ENCODE measurements at regions not wholly inside any gene's neighbourhood (a gene's known extent, or its start where the extent isn't known, plus 50 kb on each side); places are given as distances from the start of the nearest gene placed in this dataset.
"Not testable (repeated sequence)": the region's sequence is repeated elsewhere in the genome, so short reads cannot be mapped to it uniquely, and the experiment has no call there.

GRCh38 chr7:112959276-112959675 is 127.4 kb downstream of the GPR85 start:
- Histone ChIP-seq H3K36me3 (ENCODE audit: control insufficient read depth, insufficient read depth, low read length) (no peaks in the 10 kb centered on the region), H3K27me3 (ENCODE audit: control insufficient read depth, insufficient read depth, low read length, poor library complexity, severe bottlenecking) (no peaks in the 10 kb centered on the region), H3K27ac (ENCODE audit: insufficient read depth, low read depth, low read length, poor library complexity, severe bottlenecking) (no peak overlapping the region), H3K4me1 (ENCODE audit: control insufficient read depth, insufficient read depth, low read length) (no peaks in the 10 kb centered on the region), H3K9me3 (ENCODE audit: control insufficient read depth, low read length) (no peaks in the 10 kb centered on the region), H3K4me3 (ENCODE audit: insufficient read depth, low read depth, low read length) (no peak overlapping the region)

GRCh38 chr7:112958775-112959174 is 127.9 kb downstream of the GPR85 start:
- H3K27me3 ChIP-seq (ENCODE audit: control insufficient read depth, insufficient read depth, low read length, poor library complexity, severe bottlenecking): no peaks in the 10 kb centered on the region
- no peaks in the 10 kb centered on the region for H3K36me3 ChIP-seq (ENCODE audit: control insufficient read depth, insufficient read depth, low read length)
- H3K4me1 ChIP-seq (ENCODE audit: control insufficient read depth, insufficient read depth, low read length): no peaks in the 10 kb centered on the region
- H3K27ac ChIP-seq (ENCODE audit: insufficient read depth, low read depth, low read length, poor library complexity, severe bottlenecking): no peak overlapping the region
- no peak overlapping the region for H3K4me3 ChIP-seq (ENCODE audit: insufficient read depth, low read depth, low read length)
- no peaks in the 10 kb centered on the region for H3K9me3 ChIP-seq (ENCODE audit: control insufficient read depth, low read length)

GRCh38 chr7:112957901-112958300 is 128.7 kb downstream of the GPR85 start:
- no peak overlapping the region for H3K4me3 ChIP-seq (ENCODE audit: insufficient read depth, low read depth, low read length)

DNA sequence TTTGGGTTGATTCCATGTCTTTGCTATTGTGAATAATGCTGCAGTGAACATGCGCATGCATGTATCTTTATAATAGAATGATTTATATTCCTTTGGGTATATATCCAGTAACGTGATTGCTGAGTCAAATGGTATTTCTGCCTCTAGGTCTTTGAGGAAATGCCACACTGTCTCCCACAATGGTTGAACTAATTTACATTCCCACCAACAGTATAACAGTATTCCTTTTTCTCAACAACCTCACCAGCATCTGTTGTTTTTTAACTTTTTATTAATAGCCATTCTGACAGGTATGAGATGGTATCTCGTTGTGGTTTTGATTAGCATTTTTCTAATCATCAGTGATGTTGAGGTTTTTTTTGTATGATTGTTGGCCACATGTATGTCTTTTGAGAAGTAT is 133.6 kb downstream of the GPR85 start:
- not testable (repeated sequence) for H3K4me1 ChIP-seq (ENCODE audit: control insufficient read depth, insufficient read depth, low read length); H3K9me3 ChIP-seq (ENCODE audit: control insufficient read depth, low read length); H3K4me3 ChIP-seq (ENCODE audit: insufficient read depth, low read depth, low read length); H3K27me3 ChIP-seq (ENCODE audit: control insufficient read depth, insufficient read depth, low read length, poor library complexity, severe bottlenecking); H3K36me3 ChIP-seq (ENCODE audit: control insufficient read depth, insufficient read depth, low read length); H3K27ac ChIP-seq (ENCODE audit: insufficient read depth, low read depth, low read length, poor library complexity, severe bottlenecking)
- WGBS, 2 experiments: 85 to 91% methylated on average over 3 of the region's 3 CpGs

More at GRCh38 chr7:112957901-112958300, 128.7 kb downstream of the GPR85 start:
- Histone ChIP-seq H3K4me1 (ENCODE audit: control insufficient read depth, insufficient read depth, low read length) (no peaks in the 10 kb centered on the region), H3K36me3 (ENCODE audit: control insufficient read depth, insufficient read depth, low read length) (no peaks in the 10 kb centered on the region), H3K27ac (ENCODE audit: insufficient read depth, low read depth, low read length, poor library complexity, severe bottlenecking) (no peak overlapping the region), H3K9me3 (ENCODE audit: control insufficient read depth, low read length) (no peaks in the 10 kb centered on the region), H3K27me3 (ENCODE audit: control insufficient read depth, insufficient read depth, low read length, poor library complexity, severe bottlenecking) (no peaks in the 10 kb centered on the region)

GRCh38 chr7:112951070-112951469 is 135.6 kb downstream of the GPR85 start:
- no peaks in the 10 kb centered on the region for H3K4me1 ChIP-seq (ENCODE audit: control insufficient read depth, insufficient read depth, low read length)
- H3K27ac ChIP-seq (ENCODE audit: insufficient read depth, low read depth, low read length, poor library complexity, severe bottlenecking): no peak overlapping the region
- no peak overlapping the region for H3K4me3 ChIP-seq (ENCODE audit: insufficient read depth, low read depth, low read length)
- no peaks in the 10 kb centered on the region for H3K27me3 ChIP-seq (ENCODE audit: control insufficient read depth, insufficient read depth, low read length, poor library complexity, severe bottlenecking)
- H3K36me3 ChIP-seq (ENCODE audit: control insufficient read depth, insufficient read depth, low read length): no peaks in the 10 kb centered on the region
- H3K9me3 ChIP-seq (ENCODE audit: control insufficient read depth, low read length): no peaks in the 10 kb centered on the region
- 89 to 93% methylated on average over 3 to 4 of the region's 4 CpGs for WGBS, 2 experiments

GRCh38 chr7:112949682-112950081 is 136.9 kb downstream of the GPR85 start:
- H3K27ac ChIP-seq (ENCODE audit: insufficient read depth, low read depth, low read length, poor library complexity, severe bottlenecking); H3K27me3 ChIP-seq (ENCODE audit: control insufficient read depth, insufficient read depth, low read length, poor library complexity, severe bottlenecking); H3K4me1 ChIP-seq (ENCODE audit: control insufficient read depth, insufficient read depth, low read length); H3K36me3 ChIP-seq (ENCODE audit: control insufficient read depth, insufficient read depth, low read length); H3K9me3 ChIP-seq (ENCODE audit: control insufficient read depth, low read length); H3K4me3 ChIP-seq (ENCODE audit: insufficient read depth, low read depth, low read length): not testable (repeated sequence)
- WGBS, 2 experiments: 65 to 72% methylated on average over 4 of the region's 4 CpGs

DNA sequence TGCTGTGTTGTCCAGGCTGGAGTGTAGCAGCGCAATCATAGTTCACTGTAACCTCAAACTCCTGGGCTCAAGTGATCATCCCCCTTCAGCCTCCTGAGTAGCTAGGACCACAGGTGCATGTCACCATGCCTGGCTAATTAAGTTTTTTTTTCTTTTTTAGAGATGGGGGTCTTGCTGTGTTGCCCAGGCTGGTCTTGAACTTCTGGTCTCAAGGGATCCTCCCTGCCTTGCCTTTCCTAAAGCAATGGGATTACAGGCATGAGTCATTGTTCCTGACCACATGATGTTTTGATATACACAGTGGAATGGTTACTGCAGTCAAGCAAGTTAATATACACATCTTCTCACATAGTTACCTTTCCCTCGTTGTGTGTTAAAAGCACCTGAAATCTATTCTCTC is 140.3 kb downstream of the GPR85 start:
- Histone ChIP-seq H3K4me1 (ENCODE audit: control insufficient read depth, insufficient read depth, low read length) (no peaks in the 10 kb centered on the region), H3K27ac (ENCODE audit: insufficient read depth, low read depth, low read length, poor library complexity, severe bottlenecking) (no peak overlapping the region), H3K36me3 (ENCODE audit: control insufficient read depth, insufficient read depth, low read length) (no peaks in the 10 kb centered on the region), H3K9me3 (ENCODE audit: control insufficient read depth, low read length) (no peaks in the 10 kb centered on the region), H3K27me3 (ENCODE audit: control insufficient read depth, insufficient read depth, low read length, poor library complexity, severe bottlenecking) (no peaks in the 10 kb centered on the region), H3K4me3 (ENCODE audit: insufficient read depth, low read depth, low read length) (no peak overlapping the region)
- 83 to 90% methylated on average over 2 of the region's 2 CpGs for WGBS, 2 experiments

- WGBS, 2 experiments: 89 to 94% methylated on average over 2 to 3 of the region's 3 CpGs
- H3K4me1 ChIP-seq (ENCODE audit: control insufficient read depth, insufficient read depth, low read length): peaks cover 5% of the 10 kb centered on the region
Observed at GRCh38 chr7:112945046-112945445, 141.6 kb downstream of the GPR85 start.

GRCh38 chr7:112942981-112943380 is 143.6 kb downstream of the GPR85 start:
- no peak overlapping the region for H3K4me3 ChIP-seq (ENCODE audit: insufficient read depth, low read depth, low read length)
- H3K9me3 ChIP-seq (ENCODE audit: control insufficient read depth, low read length): no peaks in the 10 kb centered on the region
- peaks cover 5% of the 10 kb centered on the region for H3K4me1 ChIP-seq (ENCODE audit: control insufficient read depth, insufficient read depth, low read length)
- H3K27ac ChIP-seq (ENCODE audit: insufficient read depth, low read depth, low read length, poor library complexity, severe bottlenecking): no peak overlapping the region
- WGBS, 2 experiments: 93 to 95% methylated on average over 1 of the region's 1 CpG
- H3K36me3 ChIP-seq (ENCODE audit: control insufficient read depth, insufficient read depth, low read length): no peaks in the 10 kb centered on the region
- H3K27me3 ChIP-seq (ENCODE audit: control insufficient read depth, insufficient read depth, low read length, poor library complexity, severe bottlenecking): no peaks in the 10 kb centered on the region

More at GRCh38 chr7:112945046-112945445, 141.6 kb downstream of the GPR85 start:
- Histone ChIP-seq H3K4me3 (ENCODE audit: insufficient read depth, low read depth, low read length) (no peak overlapping the region), H3K27me3 (ENCODE audit: control insufficient read depth, insufficient read depth, low read length, poor library complexity, severe bottlenecking) (no peaks in the 10 kb centered on the region), H3K9me3 (ENCODE audit: control insufficient read depth, low read length) (no peaks in the 10 kb centered on the region), H3K36me3 (ENCODE audit: control insufficient read depth, insufficient read depth, low read length) (no peaks in the 10 kb centered on the region), H3K27ac (ENCODE audit: insufficient read depth, low read depth, low read length, poor library complexity, severe bottlenecking) (no peak overlapping the region)

- H3K36me3 ChIP-seq (ENCODE audit: control insufficient read depth, insufficient read depth, low read length); H3K4me1 ChIP-seq (ENCODE audit: control insufficient read depth, insufficient read depth, low read length); H3K9me3 ChIP-seq (ENCODE audit: control insufficient read depth, low read length); H3K27me3 ChIP-seq (ENCODE audit: control insufficient read depth, insufficient read depth, low read length, poor library complexity, severe bottlenecking); H3K27ac ChIP-seq (ENCODE audit: insufficient read depth, low read depth, low read length, poor library complexity, severe bottlenecking); H3K4me3 ChIP-seq (ENCODE audit: insufficient read depth, low read depth, low read length): not testable (repeated sequence)
- 96% methylated on average over 5 of the region's 6 CpGs for WGBS, 2 experiments
Observed at GRCh38 chr7:112942125-112942524, 144.5 kb downstream of the GPR85 start.

DNA sequence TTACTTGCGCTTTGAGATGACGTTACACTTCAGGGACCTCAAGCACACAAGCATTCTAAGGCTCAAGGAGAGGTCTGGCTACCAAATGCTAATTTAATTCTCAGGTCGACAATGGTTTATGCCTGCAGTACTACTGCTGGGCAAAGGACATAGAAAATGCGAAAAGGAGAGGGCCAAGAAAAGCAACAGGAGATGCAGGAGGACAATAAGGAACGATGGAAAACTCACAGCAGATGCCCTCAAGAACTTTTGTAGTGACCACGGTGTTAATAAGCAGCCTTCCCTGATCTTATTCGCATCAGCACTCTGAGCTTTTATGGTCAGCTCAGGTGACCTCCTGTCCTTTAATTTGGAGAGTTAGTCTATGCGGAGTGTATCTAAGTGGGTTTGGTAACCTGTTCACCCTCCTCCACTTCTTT is 146.3 kb downstream of the GPR85 start:
- H3K4me3 ChIP-seq (ENCODE audit: insufficient read depth, low read depth, low read length): peak overlapping the region; percentile 88
- H3K36me3 ChIP-seq (ENCODE audit: control insufficient read depth, insufficient read depth, low read length): no peaks in the 10 kb centered on the region
- H3K27ac ChIP-seq (ENCODE audit: insufficient read depth, low read depth, low read length, poor library complexity, severe bottlenecking): peak overlapping the region; percentile 80
- H3K27me3 ChIP-seq (ENCODE audit: control insufficient read depth, insufficient read depth, low read length, poor library complexity, severe bottlenecking): no peaks in the 10 kb centered on the region
- H3K4me1 ChIP-seq (ENCODE audit: control insufficient read depth, insufficient read depth, low read length): peaks cover 5% of the 10 kb centered on the region
- H3K9me3 ChIP-seq (ENCODE audit: control insufficient read depth, low read length): no peaks in the 10 kb centered on the region
- 38 to 46% methylated on average over 7 to 8 of the region's 8 CpGs for WGBS, 2 experiments
